PC-9 (cell line): ENCODE measurements at regions not wholly inside any gene's neighbourhood (a gene's known extent, or its start where the extent isn't known, plus 50 kb on each side); places are given as distances from the start of the nearest gene placed in this dataset.
"Not testable (repeated sequence)": the region's sequence is repeated elsewhere in the genome, so short reads cannot be mapped to it uniquely, and the experiment has no call there.

Experiments used
- EZH2 ChIP-seq: fragments of 200-600 bp; sonication (generic); IDR thresholded peaks from 2 replicates; pipeline ENCODE4 v1.8.0; 2017; ENCODE audit warnings: antibody characterized with exemption, low read depth
- TF ChIP-seq, protein P1 (sequence below): fragments of 200-600 bp; sonication (generic); conservative IDR thresholded peaks from 2 replicates; pipeline ENCODE4 v1.6.1; 2017; ENCODE audit warnings: mixed run types, antibody characterized with exemption, mild to moderate bottlenecking, moderate library complexity

DNA sequence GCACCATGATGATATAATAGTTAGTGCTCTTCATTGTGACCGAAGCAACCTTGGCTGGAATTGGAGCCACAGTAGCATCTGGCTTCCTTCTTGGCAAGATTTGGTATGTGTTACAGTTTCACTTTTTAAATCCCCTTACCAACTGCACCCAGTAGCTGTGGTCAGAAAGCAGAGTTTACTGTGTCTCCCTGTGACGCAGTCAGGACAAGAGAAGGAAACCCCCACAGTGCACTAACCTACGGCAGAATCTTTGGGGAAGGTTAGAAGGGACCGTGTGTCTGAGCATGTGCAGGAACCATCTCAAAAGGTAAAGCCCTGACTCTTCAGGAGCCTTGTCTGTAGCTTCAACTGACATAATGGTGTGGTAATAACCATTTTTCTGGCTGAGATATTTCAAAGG lies 138.4 kb downstream of the FAM72C start:
- TF ChIP-seq, protein P1, sequence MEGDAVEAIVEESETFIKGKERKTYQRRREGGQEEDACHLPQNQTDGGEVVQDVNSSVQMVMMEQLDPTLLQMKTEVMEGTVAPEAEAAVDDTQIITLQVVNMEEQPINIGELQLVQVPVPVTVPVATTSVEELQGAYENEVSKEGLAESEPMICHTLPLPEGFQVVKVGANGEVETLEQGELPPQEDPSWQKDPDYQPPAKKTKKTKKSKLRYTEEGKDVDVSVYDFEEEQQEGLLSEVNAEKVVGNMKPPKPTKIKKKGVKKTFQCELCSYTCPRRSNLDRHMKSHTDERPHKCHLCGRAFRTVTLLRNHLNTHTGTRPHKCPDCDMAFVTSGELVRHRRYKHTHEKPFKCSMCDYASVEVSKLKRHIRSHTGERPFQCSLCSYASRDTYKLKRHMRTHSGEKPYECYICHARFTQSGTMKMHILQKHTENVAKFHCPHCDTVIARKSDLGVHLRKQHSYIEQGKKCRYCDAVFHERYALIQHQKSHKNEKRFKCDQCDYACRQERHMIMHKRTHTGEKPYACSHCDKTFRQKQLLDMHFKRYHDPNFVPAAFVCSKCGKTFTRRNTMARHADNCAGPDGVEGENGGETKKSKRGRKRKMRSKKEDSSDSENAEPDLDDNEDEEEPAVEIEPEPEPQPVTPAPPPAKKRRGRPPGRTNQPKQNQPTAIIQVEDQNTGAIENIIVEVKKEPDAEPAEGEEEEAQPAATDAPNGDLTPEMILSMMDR = not testable (repeated sequence)
- TF ChIP-seq EZH2 = not testable (repeated sequence)
